PC-3 (cell line): ENCODE measurements at regions not wholly inside any gene's neighbourhood (a gene's known extent, or its start where the extent isn't known, plus 50 kb on each side); places are given as distances from the start of the nearest gene placed in this dataset.

Experiments used
- ATAC-seq: fragments of 200-7000 bp; cut with Tn5 transposase; 2 replicates; pipeline ENCODE4 v1.9.1; 2020; ENCODE audit warnings: mild to moderate bottlenecking, moderate library complexity
- BruUV-seq: library from RNA; stranded (reverse); fragments of 400-500 nt; replicated peaks from 2 replicates; lab custom pipeline; 2021; lab: Mats Ljungman, UMichigan
- CTCF ChIA-PET: fragments of 300-600 bp; sonication (Branson Sonifier 250); formaldehyde crosslinking; loops from one replicate; lab custom pipeline; 2022; ENCODE audit warnings: antibody characterized with exemption; lab: Charles Lee
- POLR2A ChIA-PET: fragments of 300-600 bp; sonication (Branson Sonifier 250); formaldehyde crosslinking; loops from one replicate; lab custom pipeline; 2022; ENCODE audit warnings: antibody characterized with exemption; ENCODE audit not compliant: unreplicated experiment; lab: Charles Lee
- DNase-seq: peaks from one replicate; pipeline ENCODE4 v3.0.0-alpha.2; 2015
- H2AFZ ChIP-seq: fragments of 300-600 bp; sonication (generic); 2 replicates; pipeline ENCODE4 v1.6.0; 2016; ENCODE audit warnings: antibody characterized with exemption, low read length
- H3F3A ChIP-seq: fragments of 300-600 bp; sonication (generic); one replicate; pipeline ENCODE4 v1.6.0; 2017; ENCODE audit warnings: antibody characterized with exemption, low read length, control low read depth, mild to moderate bottlenecking; ENCODE audit not compliant: unreplicated experiment
- H3K27ac ChIP-seq: fragments of 300-600 bp; sonication (generic); 2 replicates; pipeline ENCODE4 v1.5.1; 2016; ENCODE audit warnings: mild to moderate bottlenecking, low read length
- H3K27me3 ChIP-seq: fragments of 300-600 bp; sonication (generic); 2 replicates; pipeline ENCODE4 v1.6.1; 2016; ENCODE audit warnings: low read length, mixed read lengths
- H3K36me3 ChIP-seq: fragments of 300-600 bp; sonication (generic); 2 replicates; pipeline ENCODE4 v1.6.1; 2016; ENCODE audit warnings: low read depth, mixed run types, low read length, mixed read lengths
- H3K4me1 ChIP-seq: fragments of 300-600 bp; sonication (generic); 2 replicates; pipeline ENCODE4 v1.5.1; 2016; ENCODE audit warnings: low read length; ENCODE audit not compliant: insufficient read depth
- H3K4me2 ChIP-seq: fragments of 300-600 bp; sonication (generic); 2 replicates; pipeline ENCODE4 v1.6.0; 2016; ENCODE audit warnings: low read length
- H3K4me3 ChIP-seq: fragments of 300-600 bp; sonication (generic); 2 replicates; pipeline ENCODE4 v1.5.1; 2016; ENCODE audit warnings: mild to moderate bottlenecking, low read length, mixed read lengths
- H3K79me2 ChIP-seq: fragments of 300-600 bp; sonication (generic); 2 replicates; pipeline ENCODE4 v1.6.1; 2017; ENCODE audit warnings: low read length, mixed read lengths
- H3K9ac ChIP-seq: fragments of 300-600 bp; sonication (generic); 2 replicates; pipeline ENCODE4 v1.6.0; 2016; ENCODE audit warnings: mild to moderate bottlenecking, low read length
- H3K9me2 ChIP-seq: fragments of 300-600 bp; sonication (generic); replicated peaks from 2 replicates; pipeline ENCODE4 v1.6.1; 2016; ENCODE audit warnings: mixed run types, low read length, mixed read lengths
- H3K9me3 ChIP-seq: fragments of 300-600 bp; sonication (generic); 2 replicates; pipeline ENCODE4 v1.6.1; 2016; ENCODE audit warnings: low read length, mixed read lengths
- H4K20me1 ChIP-seq: fragments of 300-600 bp; sonication (generic); 2 replicates; pipeline ENCODE4 v1.6.1; 2016; ENCODE audit warnings: low read length, mixed read lengths
- CTCF ChIP-seq: fragments of 300-600 bp; sonication (generic); conservative IDR thresholded peaks from 2 replicates; pipeline ENCODE4 v1.5.1; 2017; ENCODE audit warnings: antibody characterized with exemption, low read depth, mild to moderate bottlenecking, low read length
- EZH2 ChIP-seq: fragments of 300-600 bp; sonication (generic); IDR thresholded peaks from one replicate; pipeline ENCODE4 v1.6.1; 2017; ENCODE audit warnings: antibody characterized with exemption, mild to moderate bottlenecking, low read length; ENCODE audit not compliant: unreplicated experiment
- EZH2phosphoT487 ChIP-seq: fragments of 300-600 bp; sonication (generic); IDR thresholded peaks from 2 replicates; pipeline ENCODE4 v1.6.1; 2018; ENCODE audit warnings: mild to moderate bottlenecking, antibody characterized with exemption, low read length, borderline replicate concordance
- intact Hi-C: fragments of 100-400 bp; cut with micrococcal nuclease; formaldehyde crosslinking; loops from 2 replicates; pipeline ENCODE4 v1.9.0; 2023

DNA sequence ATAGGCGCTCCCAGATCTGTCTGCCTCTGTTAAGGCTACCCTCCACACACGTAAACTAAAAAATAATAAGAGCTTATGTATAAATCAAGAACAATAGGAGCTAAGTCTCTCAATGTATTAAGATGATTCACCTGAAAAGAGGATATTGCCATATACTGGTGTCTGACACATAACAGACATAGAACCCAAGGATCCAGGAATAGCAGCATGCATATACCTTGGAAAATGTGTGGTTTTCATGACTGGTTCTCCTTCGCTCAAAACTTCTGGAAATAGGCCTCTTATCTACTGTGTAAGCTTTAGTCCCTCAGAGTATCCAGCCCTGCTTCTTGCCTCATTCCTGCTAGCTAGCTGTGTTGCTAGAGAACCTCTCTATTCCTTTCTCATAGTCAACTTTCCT lies 203.7 kb upstream of the SLITRK2 start:
- no peaks in the 10 kb centered on the region for H3K27me3 ChIP-seq
- no peaks in the 10 kb centered on the region for H3K9me2 ChIP-seq
- no peak for ATAC-seq
- no peaks in the 10 kb centered on the region for H4K20me1 ChIP-seq
- H3K9ac ChIP-seq: no peak overlapping the region
- no peaks in the 10 kb centered on the region for H3K36me3 ChIP-seq
- H3K79me2 ChIP-seq: no peaks in the 10 kb centered on the region
- intact Hi-C loops: no loop called here
- CTCF ChIA-PET: no interaction called here
- BruUV-seq: no TSS peak
- POLR2A ChIA-PET: no interaction called here
- no peak overlapping the region for H3K27ac ChIP-seq
- H2AFZ ChIP-seq: no peak overlapping the region
- peaks cover 7% of the 10 kb centered on the region for H3K4me1 ChIP-seq
- H3K4me3 ChIP-seq: no peak overlapping the region
- no peaks in the 10 kb centered on the region for H3K9me3 ChIP-seq
- DNase-seq: peak; percentile 3
- H3K4me2 ChIP-seq: no peak overlapping the region
- TF ChIP-seq EZH2phosphoT487: no peak
- no peak for TF ChIP-seq CTCF
- no peak for TF ChIP-seq EZH2
- H3F3A ChIP-seq: no peaks in the 10 kb centered on the region

- no peak overlapping the region for H3K4me3 ChIP-seq
- no TSS peak for BruUV-seq
- DNase-seq: no peak
- H3K9ac ChIP-seq: no peak overlapping the region
- H3K79me2 ChIP-seq: no peaks in the 10 kb centered on the region
- no peaks in the 10 kb centered on the region for H3F3A ChIP-seq
- no peaks in the 10 kb centered on the region for H3K9me2 ChIP-seq
- intact Hi-C loops: no loop called here
- TF ChIP-seq CTCF (no peak), EZH2 (no peak), EZH2phosphoT487 (no peak)
- H3K4me1 ChIP-seq: no peaks in the 10 kb centered on the region
- no peaks in the 10 kb centered on the region for H4K20me1 ChIP-seq
- H2AFZ ChIP-seq: no peak overlapping the region
- no peaks in the 10 kb centered on the region for H3K9me3 ChIP-seq
- H3K36me3 ChIP-seq: no peaks in the 10 kb centered on the region
- no peak overlapping the region for H3K4me2 ChIP-seq
- ChIA-PET POLR2A (no interaction called here), CTCF (no interaction called here)
- no peak overlapping the region for H3K27ac ChIP-seq
- no peak for ATAC-seq
- H3K27me3 ChIP-seq: no peaks in the 10 kb centered on the region
These were observed 197.0 kb upstream of the SLITRK2 start for GRCh38 chrX:145620666-145621065.

- Histone ChIP-seq H3K9me2 (no peaks in the 10 kb centered on the region), H2AFZ (no peak overlapping the region), H3K36me3 (no peaks in the 10 kb centered on the region), H3F3A (no peaks in the 10 kb centered on the region), H3K27me3 (no peaks in the 10 kb centered on the region), H3K79me2 (no peaks in the 10 kb centered on the region), H3K4me3 (no peak overlapping the region), H3K9me3 (no peaks in the 10 kb centered on the region), H3K9ac (no peak overlapping the region), H3K27ac (no peak overlapping the region), H3K4me2 (no peak overlapping the region), H4K20me1 (no peaks in the 10 kb centered on the region), H3K4me1 (no peaks in the 10 kb centered on the region)
- BruUV-seq: no TSS peak
- ATAC-seq (no peak), DNase-seq (no peak)
- CTCF ChIA-PET: no interaction called here
- intact Hi-C loops: no loop called here
- POLR2A ChIA-PET: no interaction called here
- no peak for TF ChIP-seq EZH2
- TF ChIP-seq CTCF: no peak
These were observed 194.2 kb upstream of the SLITRK2 start for GRCh38 chrX:145623453-145623852.
